Gastrocnemius medialis (tissue), 4 donors: ENCODE measurements at regions not wholly inside any gene's neighbourhood (a gene's known extent, or its start where the extent isn't known, plus 50 kb on each side); places are given as distances from the start of the nearest gene placed in this dataset.

Experiments
- ATAC-seq, 2 donors: fragments of 150-250 bp; one replicate each; pipeline ENCODE4 v1.9.1; 2016
- DNase-seq, 2 donors: peaks; one replicate each; pipeline ENCODE4 v3.0.0-alpha.2; 2019
- H3K27ac ChIP-seq, 4 donors: fragments of 200-600 bp; sonication (generic); 1 replicate in 1 of 4; 2 replicates in 3 of 4; pipeline ENCODE4 v1.5.1; 2016 to 2018; ENCODE audit warnings: mild to moderate bottlenecking in 2 of 4, moderate library complexity in 1 of 4
- H3K27me3 ChIP-seq, 3 donors: fragments of 200-600 bp; sonication (generic) in 2 of 3; 1 replicate in 1 of 3; 2 replicates in 2 of 3; pipeline versions ENCODE4 v1.5.1 to v1.6.0; 2016 to 2019; ENCODE audit warnings: mild to moderate bottlenecking in 1 of 3, moderate library complexity in 1 of 3
- H3K36me3 ChIP-seq, 2 donors: fragments of 200-600 bp; sonication (generic) in 1 of 2; one replicate each; pipeline ENCODE4 v1.5.1; 2017 to 2018
- H3K4me1 ChIP-seq, 2 donors: fragments of 200-600 bp; sonication (generic) in 1 of 2; one replicate each; pipeline ENCODE4 v1.5.1; 2016 to 2017; ENCODE audit warnings: mild to moderate bottlenecking in 2 of 2
- H3K4me3 ChIP-seq, 4 donors: fragments of 200-600 bp; sonication (generic) in 3 of 4; 1 replicate in 1 of 4; 2 replicates in 3 of 4; pipeline ENCODE4 v1.5.1; 2016 to 2019; ENCODE audit warnings: mild to moderate bottlenecking in 2 of 4
- H3K9me3 ChIP-seq, 3 donors: fragments of 200-600 bp; sonication (generic) in 2 of 3; 1 replicate in 1 of 3; 2 replicates in 2 of 3; pipeline ENCODE4 v1.5.1; 2016 to 2019
- CTCF ChIP-seq, 5 experiments: fragments of 450-650 bp in 3 of 5; fragments of 200-600 bp in 2 of 5; sonication (generic) in 2 of 5; IDR thresholded peaks in 4 of 5; conservative IDR thresholded peaks in 1 of 5; 1 replicate in 4 of 5; 2 replicates in 1 of 5; pipeline ENCODE4 v1.5.1; 2016 to 2019; ENCODE audit warnings: antibody characterized with exemption in 5 of 5, mild to moderate bottlenecking in 3 of 5, moderate library complexity in 3 of 5
- POLR2A ChIP-seq, 2 donors: fragments of 450-650 bp; IDR thresholded peaks; one replicate each; pipeline ENCODE4 v1.6.1; 2017; ENCODE audit warnings: antibody characterized with exemption in 2 of 2, mild to moderate bottlenecking in 2 of 2, moderate library complexity in 2 of 2
- in situ Hi-C, 4 donors: fragments of 200-750 bp; cut with MboI; loops; one replicate each; pipeline versions ENCODE4 v1.15.0 to v1.8.0; 2017; ENCODE audit warnings: low sequenced_read_pairs in 4 of 4
- intact Hi-C: fragments of 100-400 bp; cut with DNase I; formaldehyde crosslinking; loops from one replicate; pipeline ENCODE4 v1.15.1; 2023; ENCODE audit warnings: low total_unique reads

- no peaks in the 10 kb centered on the region for H3K9me3 ChIP-seq
- peaks cover 0 to 3% (median 0%) of the 10 kb centered on the region in 3 donors for H3K27me3 ChIP-seq
- ATAC-seq (no peak), DNase-seq (no peak)
- no peaks in the 10 kb centered on the region for H3K36me3 ChIP-seq
- intact Hi-C loops = no loop called here
- no peak overlapping the region for H3K27ac ChIP-seq
- no peak overlapping the region for H3K4me3 ChIP-seq
- TF ChIP-seq CTCF (IDR thresholded peaks at IDR 0.05 in 4 of 5, conservative IDR thresholded peaks at IDR 0.05 in 1 of 5) (no peak), POLR2A (IDR thresholded peaks at IDR 0.05) (no peak)
- in situ Hi-C loops = no loop called here
- no peaks in the 10 kb centered on the region for H3K4me1 ChIP-seq
Measured at GRCh38 chr16:73356401-73357079, 308.6 kb upstream of the ZFHX3 start.

GRCh38 chr16:73355981-73356380 lies 308.1 kb upstream of the ZFHX3 start:
- intact Hi-C loops = no loop called here
- DNase-seq (no peak), ATAC-seq (no peak)
- no peaks in the 10 kb centered on the region for H3K9me3 ChIP-seq
- no peaks in the 10 kb centered on the region for H3K36me3 ChIP-seq
- in situ Hi-C loops = no loop called here
- H3K27me3 ChIP-seq = peaks cover 0 to 3% (median 0%) of the 10 kb centered on the region in 3 donors
- H3K4me1 ChIP-seq = no peaks in the 10 kb centered on the region
- no peak for TF ChIP-seq POLR2A (IDR thresholded peaks at IDR 0.05)
- TF ChIP-seq CTCF (IDR thresholded peaks at IDR 0.05 in 4 of 5, conservative IDR thresholded peaks at IDR 0.05 in 1 of 5) = no peak
- no peak overlapping the region for H3K4me3 ChIP-seq
- no peak overlapping the region for H3K27ac ChIP-seq

- H3K36me3 ChIP-seq = no peaks in the 10 kb centered on the region
- H3K27ac ChIP-seq = no peak overlapping the region
- intact Hi-C loops (no loop called here), in situ Hi-C loops (no loop called here)
- no peaks in the 10 kb centered on the region for H3K9me3 ChIP-seq
- TF ChIP-seq CTCF (IDR thresholded peaks at IDR 0.05 in 4 of 5, conservative IDR thresholded peaks at IDR 0.05 in 1 of 5) (no peak), POLR2A (IDR thresholded peaks at IDR 0.05) (no peak)
- DNase-seq = no peak
- no peak for ATAC-seq
- no peaks in the 10 kb centered on the region for H3K4me1 ChIP-seq
- no peak overlapping the region for H3K4me3 ChIP-seq
- peaks cover 0 to 3% (median 0%) of the 10 kb centered on the region in 3 donors for H3K27me3 ChIP-seq
Measured at GRCh38 chr16:73354434-73354833, 306.5 kb upstream of the ZFHX3 start.

- Histone ChIP-seq H3K9me3 (no peaks in the 10 kb centered on the region), H3K4me1 (no peaks in the 10 kb centered on the region), H3K4me3 (no peak overlapping the region), H3K27ac (no peak overlapping the region), H3K36me3 (no peaks in the 10 kb centered on the region), H3K27me3 (peaks cover 0 to 3% (median 0%) of the 10 kb centered on the region in 3 donors)
- DNase-seq (no peak), ATAC-seq (no peak)
- in situ Hi-C loops (no loop called here), intact Hi-C loops (no loop called here)
- TF ChIP-seq POLR2A (IDR thresholded peaks at IDR 0.05) = no peak
- TF ChIP-seq CTCF (IDR thresholded peaks at IDR 0.05 in 4 of 5, conservative IDR thresholded peaks at IDR 0.05 in 1 of 5) = no peak
Measured at GRCh38 chr16:73350707-73351452, 303.0 kb upstream of the ZFHX3 start.
